Neural cell (in vitro differentiated cells): ENCODE measurements at regions not wholly inside any gene's neighbourhood (a gene's known extent, or its start where the extent isn't known, plus 50 kb on each side); places are given as distances from the start of the nearest gene placed in this dataset.

Source experiments
- EP300 ChIP-seq: fragments of 450-650 bp; conservative IDR thresholded peaks from 2 replicates; pipeline ENCODE4 v1.6.1; 2014; ENCODE audit warnings: antibody characterized with exemption, mild to moderate bottlenecking, moderate library complexity; ENCODE audit not compliant: poor library complexity, severe bottlenecking
- EZH2 ChIP-seq: fragments of 200-600, 300-800 bp; shearing (Covaris generic), sonication (generic); IDR thresholded peaks from 2 replicates; pipeline ENCODE4 v1.6.1; 2014; ENCODE audit warnings: antibody characterized with exemption, low read length, borderline replicate concordance, mild to moderate bottlenecking; ENCODE audit not compliant: insufficient read depth, poor library complexity, severe bottlenecking
- POLR2AphosphoS5 ChIP-seq: IDR thresholded peaks from 2 replicates; pipeline ENCODE4 v1.6.1; 2012
- TF ChIP-seq, protein P1 (sequence below): fragments of 450-650 bp; IDR thresholded peaks from 2 replicates; pipeline ENCODE4 v1.5.1; 2014; ENCODE audit warnings: antibody characterized with exemption, mild to moderate bottlenecking, moderate library complexity; ENCODE audit not compliant: poor library complexity, severe bottlenecking
- TF ChIP-seq, protein P2 (sequence below): IDR thresholded peaks from 2 replicates; pipeline ENCODE4 v1.6.1; 2012; ENCODE audit warnings: borderline replicate concordance

DNA sequence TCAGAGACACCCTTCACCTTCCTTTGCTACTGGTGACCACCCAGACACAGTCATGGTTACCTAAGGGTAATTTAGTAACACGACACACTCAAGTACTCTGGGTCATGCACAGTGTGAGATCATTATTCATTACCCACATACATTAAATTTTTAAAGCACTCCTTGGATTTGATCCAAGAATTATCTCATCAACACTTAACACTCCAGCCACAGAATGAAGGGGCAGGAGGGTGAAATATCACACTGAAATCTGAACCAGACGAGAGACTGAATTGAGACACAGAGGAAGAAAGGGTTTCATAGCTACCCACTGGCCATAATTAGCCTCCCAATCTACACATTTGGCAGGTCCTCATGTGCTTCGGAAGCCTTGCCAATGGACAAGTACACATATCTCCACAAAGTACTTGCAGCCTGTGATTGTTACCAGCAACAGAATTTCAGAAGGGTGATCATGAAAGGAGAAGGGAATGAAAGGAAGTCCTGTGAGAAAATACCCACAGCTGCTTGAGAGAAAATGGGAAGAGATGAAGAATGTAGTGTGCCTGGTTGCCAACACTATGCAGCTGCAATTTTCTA lies 189.3 kb downstream of the POLR1F start:
- TF ChIP-seq POLR2AphosphoS5 (no peak), EZH2 (no peak), EP300 (no peak)
- TF ChIP-seq, protein P1, sequence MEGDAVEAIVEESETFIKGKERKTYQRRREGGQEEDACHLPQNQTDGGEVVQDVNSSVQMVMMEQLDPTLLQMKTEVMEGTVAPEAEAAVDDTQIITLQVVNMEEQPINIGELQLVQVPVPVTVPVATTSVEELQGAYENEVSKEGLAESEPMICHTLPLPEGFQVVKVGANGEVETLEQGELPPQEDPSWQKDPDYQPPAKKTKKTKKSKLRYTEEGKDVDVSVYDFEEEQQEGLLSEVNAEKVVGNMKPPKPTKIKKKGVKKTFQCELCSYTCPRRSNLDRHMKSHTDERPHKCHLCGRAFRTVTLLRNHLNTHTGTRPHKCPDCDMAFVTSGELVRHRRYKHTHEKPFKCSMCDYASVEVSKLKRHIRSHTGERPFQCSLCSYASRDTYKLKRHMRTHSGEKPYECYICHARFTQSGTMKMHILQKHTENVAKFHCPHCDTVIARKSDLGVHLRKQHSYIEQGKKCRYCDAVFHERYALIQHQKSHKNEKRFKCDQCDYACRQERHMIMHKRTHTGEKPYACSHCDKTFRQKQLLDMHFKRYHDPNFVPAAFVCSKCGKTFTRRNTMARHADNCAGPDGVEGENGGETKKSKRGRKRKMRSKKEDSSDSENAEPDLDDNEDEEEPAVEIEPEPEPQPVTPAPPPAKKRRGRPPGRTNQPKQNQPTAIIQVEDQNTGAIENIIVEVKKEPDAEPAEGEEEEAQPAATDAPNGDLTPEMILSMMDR, result no peak
- TF ChIP-seq, protein P2, sequence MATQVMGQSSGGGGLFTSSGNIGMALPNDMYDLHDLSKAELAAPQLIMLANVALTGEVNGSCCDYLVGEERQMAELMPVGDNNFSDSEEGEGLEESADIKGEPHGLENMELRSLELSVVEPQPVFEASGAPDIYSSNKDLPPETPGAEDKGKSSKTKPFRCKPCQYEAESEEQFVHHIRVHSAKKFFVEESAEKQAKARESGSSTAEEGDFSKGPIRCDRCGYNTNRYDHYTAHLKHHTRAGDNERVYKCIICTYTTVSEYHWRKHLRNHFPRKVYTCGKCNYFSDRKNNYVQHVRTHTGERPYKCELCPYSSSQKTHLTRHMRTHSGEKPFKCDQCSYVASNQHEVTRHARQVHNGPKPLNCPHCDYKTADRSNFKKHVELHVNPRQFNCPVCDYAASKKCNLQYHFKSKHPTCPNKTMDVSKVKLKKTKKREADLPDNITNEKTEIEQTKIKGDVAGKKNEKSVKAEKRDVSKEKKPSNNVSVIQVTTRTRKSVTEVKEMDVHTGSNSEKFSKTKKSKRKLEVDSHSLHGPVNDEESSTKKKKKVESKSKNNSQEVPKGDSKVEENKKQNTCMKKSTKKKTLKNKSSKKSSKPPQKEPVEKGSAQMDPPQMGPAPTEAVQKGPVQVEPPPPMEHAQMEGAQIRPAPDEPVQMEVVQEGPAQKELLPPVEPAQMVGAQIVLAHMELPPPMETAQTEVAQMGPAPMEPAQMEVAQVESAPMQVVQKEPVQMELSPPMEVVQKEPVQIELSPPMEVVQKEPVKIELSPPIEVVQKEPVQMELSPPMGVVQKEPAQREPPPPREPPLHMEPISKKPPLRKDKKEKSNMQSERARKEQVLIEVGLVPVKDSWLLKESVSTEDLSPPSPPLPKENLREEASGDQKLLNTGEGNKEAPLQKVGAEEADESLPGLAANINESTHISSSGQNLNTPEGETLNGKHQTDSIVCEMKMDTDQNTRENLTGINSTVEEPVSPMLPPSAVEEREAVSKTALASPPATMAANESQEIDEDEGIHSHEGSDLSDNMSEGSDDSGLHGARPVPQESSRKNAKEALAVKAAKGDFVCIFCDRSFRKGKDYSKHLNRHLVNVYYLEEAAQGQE, result no peak
